GM12878 (cell line): ENCODE measurements at regions not wholly inside any gene's neighbourhood (a gene's known extent, or its start where the extent isn't known, plus 50 kb on each side); places are given as distances from the start of the nearest gene placed in this dataset.

Experiments used
- ATAC-seq: fragments of 200-7000 bp; cut with Tn5 transposase; 3 replicates; pipeline ENCODE4 v1.9.1; 2020; ENCODE audit warnings: mild to moderate bottlenecking, moderate library complexity
- BruUV-seq: library from RNA; stranded (reverse); fragments of 400-500 nt; replicated peaks from 2 replicates; lab custom pipeline; 2021; lab: Mats Ljungman, UMichigan
- CTCF ChIA-PET: fragments of 300-600 bp; sonication (Branson Sonifier 250); formaldehyde crosslinking; extraction: SDS; loops from one replicate; lab custom pipeline; 2021; ENCODE audit warnings: inconsistent platforms; lab: Yijun Ruan, JAX
- POLR2A ChIA-PET: fragments of 350-600 bp; formaldehyde crosslinking; extraction: SDS; loops from one replicate; lab custom pipeline; 2021; ENCODE audit warnings: inconsistent platforms; lab: Charles Lee
- RAD21 ChIA-PET: fragments of 300-600 bp; sonication (Branson Sonifier 250); formaldehyde crosslinking; loops from one replicate; lab custom pipeline; 2023; ENCODE audit warnings: antibody characterized with exemption; ENCODE audit not compliant: unreplicated experiment; lab: Charles Lee
- SMC1A ChIA-PET: fragments of 300-600 bp; sonication (Branson Sonifier 250); formaldehyde crosslinking; loops from one replicate; lab custom pipeline; 2023; ENCODE audit not compliant: unreplicated experiment, uncharacterized antibody; lab: Charles Lee
- DNase-seq: peaks from one replicate; pipeline ENCODE4 v3.0.0-alpha.2; 2011; ENCODE audit warnings: low read depth, low spot score
- FAIRE-seq: peaks from 3 replicates; lab custom pipeline; 2011; peaks lifted over from hg19 to GRCh38; lab: Jason Lieb, UNC
- H2AFZ ChIP-seq: 2 replicates; pipeline ENCODE4 v1.6.0; 2011; ENCODE audit warnings: low read depth, low read length, control low read depth; ENCODE audit not compliant: control insufficient read depth
- H3K27ac ChIP-seq: 2 replicates; pipeline ENCODE4 v1.5.1; 2011; ENCODE audit warnings: control low read depth; ENCODE audit not compliant: control insufficient read depth, insufficient read depth
- H3K27me3 ChIP-seq, 2 experiments: replicated peaks in 1 of 2; 2 replicates each; pipeline versions ENCODE4 v1.6.0 to v1.6.1; 2011; ENCODE audit warnings: low read length in 1 of 2; ENCODE audit not compliant: control insufficient read depth in 2 of 2, insufficient read depth in 2 of 2
- H3K36me3 ChIP-seq, 2 experiments: 2 replicates each; pipeline ENCODE4 v1.5.1; 2011; ENCODE audit warnings: low read length in 1 of 2; ENCODE audit not compliant: control insufficient read depth in 2 of 2, insufficient read depth in 2 of 2
- H3K4me1 ChIP-seq: 2 replicates; pipeline ENCODE4 v1.6.1; 2011; ENCODE audit warnings: mild to moderate bottlenecking, low read length, moderate library complexity, mixed read lengths; ENCODE audit not compliant: control insufficient read depth, insufficient read depth
- H3K4me2 ChIP-seq: 2 replicates; pipeline ENCODE4 v1.6.0; 2011; ENCODE audit warnings: control low read depth; ENCODE audit not compliant: control insufficient read depth, insufficient read depth
- H3K4me3 ChIP-seq: fragments of 200-600 bp; sonication (generic); 2 replicates; pipeline ENCODE4 v1.5.1; 2016
- H3K79me2 ChIP-seq: 2 replicates; pipeline ENCODE4 v1.6.0; 2011; ENCODE audit warnings: low read length; ENCODE audit not compliant: control insufficient read depth, insufficient read depth
- H3K9ac ChIP-seq: 2 replicates; pipeline ENCODE4 v1.8.0; 2011; ENCODE audit warnings: low read length, control low read depth, mixed read lengths; ENCODE audit not compliant: control insufficient read depth, insufficient read depth
- H3K9me3 ChIP-seq: replicated peaks from 3 replicates; pipeline ENCODE4 v1.5.1; 2011; ENCODE audit warnings: mild to moderate bottlenecking, low read length; ENCODE audit not compliant: control insufficient read depth, insufficient read depth
- H4K20me1 ChIP-seq: 2 replicates; pipeline ENCODE4 v1.6.0; 2011; ENCODE audit not compliant: control insufficient read depth, insufficient read depth
- CBFB ChIP-seq: IDR thresholded peaks from 2 replicates; pipeline ENCODE4 v1.6.1; 2016; ENCODE audit warnings: antibody characterized with exemption, low read depth
- CEBPB ChIP-seq, 2 experiments: fragments of 150-350 bp in 1 of 2; IDR thresholded peaks; 2 replicates each; pipeline ENCODE4 v1.6.1; 2012 to 2014; ENCODE audit warnings: low read depth in 2 of 2, low read length in 2 of 2, borderline replicate concordance in 1 of 2, inconsistent platforms in 1 of 2
- CHD1 ChIP-seq: IDR thresholded peaks from 2 replicates; pipeline ENCODE4 v1.6.1; 2012; ENCODE audit warnings: low read depth, low read length, improper control_type of control experiment
- EP300 ChIP-seq, 2 experiments: fragments of 150-350 bp in 1 of 2; IDR thresholded peaks; 2 replicates each; pipeline ENCODE4 v1.6.1; 2011 to 2012; ENCODE audit warnings: low read depth in 2 of 2, low read length in 2 of 2, borderline replicate concordance in 1 of 2, improper control_type of control experiment in 1 of 2, inconsistent platforms in 1 of 2; ENCODE audit not compliant: control insufficient read depth in 1 of 2
- LARP7 ChIP-seq: fragments of 450-650 bp; IDR thresholded peaks from 2 replicates; pipeline ENCODE4 v1.6.1; 2017; ENCODE audit warnings: mild to moderate bottlenecking
- MTA2 ChIP-seq: fragments of 450-650 bp; IDR thresholded peaks from 2 replicates; pipeline ENCODE4 v1.6.1; 2016; ENCODE audit warnings: low read depth, mild to moderate bottlenecking, moderate library complexity
- MTA3 ChIP-seq: IDR thresholded peaks from 2 replicates; pipeline ENCODE4 v1.6.1; 2012; ENCODE audit warnings: low read length, inconsistent platforms, borderline replicate concordance
- MYC ChIP-seq: IDR thresholded peaks from 2 replicates; pipeline ENCODE4 v1.6.1; 2011; ENCODE audit warnings: mild to moderate bottlenecking, low read length, moderate library complexity, inconsistent platforms; ENCODE audit not compliant: insufficient read depth, insufficient replicate concordance, insufficient read length, severe bottlenecking
- NR2F1 ChIP-seq: fragments of 450-650 bp; conservative IDR thresholded peaks from 2 replicates; pipeline ENCODE4 v1.6.1; 2017; ENCODE audit warnings: mild to moderate bottlenecking
- PML ChIP-seq: IDR thresholded peaks from 2 replicates; pipeline ENCODE4 v1.6.1; 2012; ENCODE audit warnings: low read length, inconsistent platforms
- RELA ChIP-seq: fragments of 450-650 bp; IDR thresholded peaks from 2 replicates; pipeline ENCODE4 v1.8.0; 2014; ENCODE audit warnings: borderline replicate concordance; ENCODE audit not compliant: partially characterized antibody
- SIX5 ChIP-seq: IDR thresholded peaks from 2 replicates; pipeline ENCODE4 v1.6.1; 2011; ENCODE audit warnings: mild to moderate bottlenecking, low read depth, low read length, moderate library complexity; ENCODE audit not compliant: severe bottlenecking
- SRF ChIP-seq, 2 experiments: IDR thresholded peaks; 2 replicates each; pipeline ENCODE4 v1.6.1; 2011; ENCODE audit warnings: low read depth in 2 of 2, low read length in 2 of 2, mild to moderate bottlenecking in 1 of 2, moderate library complexity in 1 of 2
- TCF12 ChIP-seq: IDR thresholded peaks from 2 replicates; pipeline ENCODE4 v1.6.1; 2011; ENCODE audit warnings: low read depth, mild to moderate bottlenecking, low read length
- ZBTB40 ChIP-seq: fragments of 450-650 bp; IDR thresholded peaks from 2 replicates; pipeline ENCODE4 v1.6.1; 2016; ENCODE audit warnings: mild to moderate bottlenecking, moderate library complexity, borderline replicate concordance
- ZNF274 ChIP-seq: IDR thresholded peaks from one replicate; pipeline ENCODE4 v1.8.0; 2011; ENCODE audit not compliant: insufficient read length, insufficient read depth
- ZNF592 ChIP-seq: fragments of 450-650 bp; IDR thresholded peaks from 2 replicates; pipeline ENCODE4 v1.6.1; 2017; ENCODE audit warnings: mild to moderate bottlenecking, moderate library complexity
- ZSCAN29 ChIP-seq: fragments of 450-650 bp; IDR thresholded peaks from 2 replicates; pipeline ENCODE4 v1.6.1; 2017; ENCODE audit warnings: mild to moderate bottlenecking, moderate library complexity
- WGBS: methylation state at CpG from one replicate; pipeline ENCODE4 v1.1.6; 2016; ENCODE audit warnings: low lambda C conversion rate; ENCODE audit not compliant: insufficient replicate concordance, insufficient coverage; ENCODE audit errors: missing lambda C conversion rate; 5-methylcytosine and 5-hydroxymethylcytosine counted together
- in situ Hi-C: fragments of 300-500 bp; cut with MboI; formaldehyde crosslinking; loops from 9 replicates; pipeline ENCODE4 v1.14.3; 2018; ENCODE audit warnings: mixed read lengths
- intact Hi-C: fragments of 100-400 bp; cut with micrococcal nuclease; formaldehyde crosslinking; loops from one replicate; pipeline ENCODE4 v1.14.2; 2022; ENCODE audit not compliant: unreplicated experiment

- H3K79me2 ChIP-seq = no peaks in the 10 kb centered on the region
- ChIA-PET POLR2A (no interaction called here), CTCF (interaction anchor here (0.6 kb wide), 1 partner anchor 272 kb away, joined by 3 read pairs; no protein-coding TSS in a partner anchor), RAD21 (no interaction called here), SMC1A (no interaction called here)
- no peak overlapping the region for H3K4me3 ChIP-seq
- no peak for FAIRE-seq
- no peak for DNase-seq
- H3K4me1 ChIP-seq = no peaks in the 10 kb centered on the region
- no TSS peak for BruUV-seq
- H3K36me3 ChIP-seq = no peaks in the 10 kb centered on the region
- H3K9ac ChIP-seq = no peak overlapping the region
- no peaks in the 10 kb centered on the region for H3K9me3 ChIP-seq
- TF ChIP-seq CBFB = no peak
- TF ChIP-seq TCF12 = no peak
- TF ChIP-seq MYC = no peak
- TF ChIP-seq NR2F1 = no peak
- no peak for TF ChIP-seq CHD1
- no peak for TF ChIP-seq ZSCAN29
- TF ChIP-seq PML = no peak
- no peak for TF ChIP-seq EP300 (IDR thresholded peaks at IDR 0.05; ENCODE audit: borderline replicate concordance in 1 of 2, control insufficient read depth in 1 of 2, low read depth in 2 of 2, low read length in 2 of 2)
- TF ChIP-seq ZNF274 = no peak
- no peak for TF ChIP-seq ZNF592
- TF ChIP-seq CEBPB (IDR thresholded peaks at IDR 0.05; ENCODE audit: borderline replicate concordance in 1 of 2, low read depth in 2 of 2, low read length in 2 of 2) = no peak
- TF ChIP-seq SIX5 = no peak
- no peak for TF ChIP-seq SRF (IDR thresholded peaks at IDR 0.05; ENCODE audit: low read depth in 2 of 2, low read length in 2 of 2)
- TF ChIP-seq MTA3 = no peak
- no peak for TF ChIP-seq LARP7
- no peak for TF ChIP-seq RELA
- TF ChIP-seq ZBTB40 = no peak
- TF ChIP-seq MTA2 = no peak
- no peaks in the 10 kb centered on the region for H3K27me3 ChIP-seq
- H3K27ac ChIP-seq = no peak overlapping the region
- ATAC-seq = no peak
- 62% methylated on average over 7 of the region's 7 CpGs for WGBS
- in situ Hi-C loops (no loop called here), intact Hi-C loops (no loop called here)
- no peak overlapping the region for H3K4me2 ChIP-seq
- H4K20me1 ChIP-seq = no peaks in the 10 kb centered on the region
- H2AFZ ChIP-seq = no peak overlapping the region
Observed at GRCh38 chr15:81751256-81751655, 294.6 kb downstream of the MEX3B start.
